Ishikawa (cell line): ENCODE measurements at regions not wholly inside any gene's neighbourhood (a gene's known extent, or its start where the extent isn't known, plus 50 kb on each side); places are given as distances from the start of the nearest gene placed in this dataset.

Source experiments
- CEBPB ChIP-seq: IDR thresholded peaks from 2 replicates; pipeline ENCODE4 v1.6.1; 2012
- CREB1 ChIP-seq: IDR thresholded peaks from 2 replicates; pipeline ENCODE4 v1.6.1; 2012; ENCODE audit warnings: low read depth
- EGR1 ChIP-seq: IDR thresholded peaks from 2 replicates; pipeline ENCODE4 v1.6.1; 2012
- EP300 ChIP-seq: IDR thresholded peaks from 2 replicates; pipeline ENCODE4 v1.6.1; 2012; ENCODE audit warnings: borderline replicate concordance
- FOXM1 ChIP-seq: IDR thresholded peaks from 2 replicates; pipeline ENCODE4 v1.6.1; 2012; ENCODE audit warnings: low read depth, borderline replicate concordance
- NFIC ChIP-seq: IDR thresholded peaks from 2 replicates; pipeline ENCODE4 v1.6.1; 2012
- RAD21 ChIP-seq: IDR thresholded peaks from 2 replicates; pipeline ENCODE4 v1.6.1; 2012; ENCODE audit warnings: low read depth
- TAF1 ChIP-seq: IDR thresholded peaks from 2 replicates; pipeline ENCODE4 v1.6.1; 2012; ENCODE audit warnings: low read depth, mild to moderate bottlenecking
- TCF12 ChIP-seq: IDR thresholded peaks from 2 replicates; pipeline ENCODE4 v1.6.1; 2012; ENCODE audit warnings: low read depth
- TEAD4 ChIP-seq: IDR thresholded peaks from 2 replicates; pipeline ENCODE4 v1.6.1; 2012
- YY1 ChIP-seq: IDR thresholded peaks from 2 replicates; pipeline ENCODE4 v1.6.1; 2012; ENCODE audit warnings: low read depth
- ZBTB7A ChIP-seq: IDR thresholded peaks from 2 replicates; pipeline ENCODE4 v1.6.1; 2012; ENCODE audit warnings: low read depth
- TF ChIP-seq, protein P1 (sequence below): IDR thresholded peaks from 2 replicates; pipeline ENCODE4 v1.6.1; 2012; ENCODE audit warnings: low read depth, mild to moderate bottlenecking
- TF ChIP-seq, protein P2 (sequence below): IDR thresholded peaks from 2 replicates; pipeline ENCODE4 v1.6.1; 2012
- TF ChIP-seq, protein P3 (sequence below): IDR thresholded peaks from 2 replicates; pipeline ENCODE4 v1.6.1; 2012

DNA sequence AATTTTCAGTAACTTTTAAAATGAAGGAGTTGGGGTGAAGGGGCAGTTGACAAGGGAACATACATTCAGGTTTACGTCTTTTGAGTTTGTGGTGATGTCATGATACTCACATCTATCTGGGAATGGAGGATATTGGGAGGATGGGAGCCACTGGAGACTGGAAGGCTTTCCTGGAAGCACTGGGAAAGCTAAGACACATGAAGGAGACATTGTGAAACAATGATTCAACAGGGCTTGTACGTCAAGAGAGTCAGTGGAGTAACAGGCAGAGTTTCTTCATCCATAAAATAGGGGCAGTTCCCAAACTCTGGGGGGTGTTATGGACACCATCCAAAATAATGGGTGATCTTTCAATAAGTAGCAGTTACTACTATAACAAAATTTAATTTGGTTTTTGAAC is 572.8 kb downstream of the CCDC171 start:
- TF ChIP-seq NFIC (no peak), TEAD4 (no peak), RAD21 (no peak), CEBPB (no peak), YY1 (no peak), TAF1 (no peak), EGR1 (no peak), ZBTB7A (no peak), TCF12 (no peak), FOXM1 (no peak), CREB1 (no peak), EP300 (no peak)
- TF ChIP-seq, protein P1, sequence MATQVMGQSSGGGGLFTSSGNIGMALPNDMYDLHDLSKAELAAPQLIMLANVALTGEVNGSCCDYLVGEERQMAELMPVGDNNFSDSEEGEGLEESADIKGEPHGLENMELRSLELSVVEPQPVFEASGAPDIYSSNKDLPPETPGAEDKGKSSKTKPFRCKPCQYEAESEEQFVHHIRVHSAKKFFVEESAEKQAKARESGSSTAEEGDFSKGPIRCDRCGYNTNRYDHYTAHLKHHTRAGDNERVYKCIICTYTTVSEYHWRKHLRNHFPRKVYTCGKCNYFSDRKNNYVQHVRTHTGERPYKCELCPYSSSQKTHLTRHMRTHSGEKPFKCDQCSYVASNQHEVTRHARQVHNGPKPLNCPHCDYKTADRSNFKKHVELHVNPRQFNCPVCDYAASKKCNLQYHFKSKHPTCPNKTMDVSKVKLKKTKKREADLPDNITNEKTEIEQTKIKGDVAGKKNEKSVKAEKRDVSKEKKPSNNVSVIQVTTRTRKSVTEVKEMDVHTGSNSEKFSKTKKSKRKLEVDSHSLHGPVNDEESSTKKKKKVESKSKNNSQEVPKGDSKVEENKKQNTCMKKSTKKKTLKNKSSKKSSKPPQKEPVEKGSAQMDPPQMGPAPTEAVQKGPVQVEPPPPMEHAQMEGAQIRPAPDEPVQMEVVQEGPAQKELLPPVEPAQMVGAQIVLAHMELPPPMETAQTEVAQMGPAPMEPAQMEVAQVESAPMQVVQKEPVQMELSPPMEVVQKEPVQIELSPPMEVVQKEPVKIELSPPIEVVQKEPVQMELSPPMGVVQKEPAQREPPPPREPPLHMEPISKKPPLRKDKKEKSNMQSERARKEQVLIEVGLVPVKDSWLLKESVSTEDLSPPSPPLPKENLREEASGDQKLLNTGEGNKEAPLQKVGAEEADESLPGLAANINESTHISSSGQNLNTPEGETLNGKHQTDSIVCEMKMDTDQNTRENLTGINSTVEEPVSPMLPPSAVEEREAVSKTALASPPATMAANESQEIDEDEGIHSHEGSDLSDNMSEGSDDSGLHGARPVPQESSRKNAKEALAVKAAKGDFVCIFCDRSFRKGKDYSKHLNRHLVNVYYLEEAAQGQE = no peak
- TF ChIP-seq, protein P2, sequence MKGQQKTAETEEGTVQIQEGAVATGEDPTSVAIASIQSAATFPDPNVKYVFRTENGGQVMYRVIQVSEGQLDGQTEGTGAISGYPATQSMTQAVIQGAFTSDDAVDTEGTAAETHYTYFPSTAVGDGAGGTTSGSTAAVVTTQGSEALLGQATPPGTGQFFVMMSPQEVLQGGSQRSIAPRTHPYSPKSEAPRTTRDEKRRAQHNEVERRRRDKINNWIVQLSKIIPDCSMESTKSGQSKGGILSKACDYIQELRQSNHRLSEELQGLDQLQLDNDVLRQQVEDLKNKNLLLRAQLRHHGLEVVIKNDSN = no peak
- TF ChIP-seq, protein P3, sequence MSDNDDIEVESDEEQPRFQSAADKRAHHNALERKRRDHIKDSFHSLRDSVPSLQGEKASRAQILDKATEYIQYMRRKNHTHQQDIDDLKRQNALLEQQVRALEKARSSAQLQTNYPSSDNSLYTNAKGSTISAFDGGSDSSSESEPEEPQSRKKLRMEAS = no peak

DNA sequence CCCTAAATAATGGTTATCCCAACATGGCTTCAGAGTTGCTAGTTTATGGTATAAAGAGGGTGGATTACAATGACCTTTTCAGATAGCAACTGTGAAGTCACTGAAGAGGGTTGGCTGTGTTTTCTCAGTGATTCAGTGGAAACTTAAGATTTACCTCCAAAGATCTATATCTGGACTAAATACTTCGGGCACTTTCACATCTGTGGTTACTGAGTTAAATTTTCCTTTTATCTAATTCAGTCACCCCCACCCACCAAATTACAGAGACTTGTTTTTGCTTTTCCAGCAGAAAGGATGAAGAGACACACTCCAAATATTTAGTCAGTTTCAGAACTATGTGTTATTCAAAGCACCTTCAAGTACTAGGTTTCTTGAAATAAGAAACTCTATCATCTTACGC is 573.2 kb downstream of the CCDC171 start:
- TF ChIP-seq CEBPB = no peak
- no peak for TF ChIP-seq TEAD4
- TF ChIP-seq, protein P3 = no peak
- no peak for TF ChIP-seq TAF1
- no peak for TF ChIP-seq NFIC
- TF ChIP-seq EGR1 = no peak
- TF ChIP-seq, protein P2 = no peak
- TF ChIP-seq ZBTB7A = no peak
- no peak for TF ChIP-seq FOXM1

DNA sequence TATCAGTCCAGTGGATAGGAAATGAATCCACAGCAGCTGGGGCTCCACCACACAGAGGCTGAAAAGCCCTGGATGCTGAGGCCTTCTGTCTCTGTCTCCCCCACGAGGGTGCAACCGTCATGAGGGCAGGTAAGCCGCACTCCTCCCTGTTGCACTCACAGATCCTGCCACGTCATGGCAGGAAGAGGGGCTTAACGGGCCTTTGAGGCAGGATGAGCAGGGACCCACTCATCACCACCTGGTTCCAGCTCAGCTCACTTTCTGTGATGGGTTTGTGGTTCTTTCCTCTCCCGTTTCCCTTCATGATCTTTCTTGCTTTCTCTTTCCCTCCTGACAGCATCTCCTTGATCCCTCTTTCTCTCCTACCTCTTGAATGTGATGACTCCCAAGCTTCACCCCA is 575.2 kb downstream of the CCDC171 start:
- TF ChIP-seq TCF12 (no peak), ZBTB7A (no peak), CREB1 (no peak), YY1 (no peak), TAF1 (no peak), RAD21 (no peak), EGR1 (no peak), TEAD4 (no peak), NFIC (no peak), EP300 (no peak), FOXM1 (no peak), CEBPB (no peak)
- TF ChIP-seq, protein P2 = no peak
- TF ChIP-seq, protein P3 = no peak
- TF ChIP-seq, protein P1 = no peak

DNA sequence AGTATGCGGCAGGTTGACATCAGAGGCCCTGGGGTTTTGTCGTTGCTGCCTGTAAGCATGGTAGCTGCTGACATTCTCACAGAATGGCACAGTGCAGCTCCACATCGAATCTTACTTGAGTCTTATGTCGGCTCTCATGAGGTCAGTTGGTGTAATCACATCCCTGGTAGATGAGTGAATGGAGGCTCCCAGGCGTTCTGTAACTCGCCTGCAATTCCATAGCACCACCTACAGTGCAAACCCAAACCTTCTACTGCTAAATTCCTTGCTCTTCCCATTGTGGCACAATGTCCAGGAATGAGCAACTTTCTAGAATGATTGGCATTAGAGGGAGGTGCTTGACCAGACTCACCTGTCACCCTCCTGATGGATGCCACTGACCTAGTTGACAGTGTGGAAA is 578.4 kb downstream of the CCDC171 start:
- TF ChIP-seq NFIC (no peak), TEAD4 (no peak), ZBTB7A (no peak), TCF12 (no peak), YY1 (no peak), FOXM1 (no peak), RAD21 (peak; percentile 70), EP300 (no peak)

DNA sequence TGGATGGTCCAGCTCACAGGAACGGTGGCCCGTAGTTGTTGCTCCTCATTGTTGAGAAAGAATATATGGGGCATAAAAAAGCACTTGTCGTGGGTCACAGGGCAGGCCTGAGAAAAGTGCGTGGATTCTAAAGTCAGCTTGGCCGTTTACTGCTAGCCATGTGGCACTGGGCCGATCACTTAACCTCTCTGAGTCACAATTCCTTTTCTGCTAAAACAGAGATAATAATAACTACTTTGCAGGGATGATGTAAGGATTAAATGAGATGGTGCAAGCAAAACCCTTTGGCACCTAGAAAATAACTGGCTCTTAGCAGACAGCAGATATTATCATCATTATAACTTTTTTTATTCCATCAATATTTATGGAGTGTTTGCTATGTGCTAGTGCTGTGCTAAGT is 579.7 kb downstream of the CCDC171 start:
- TF ChIP-seq, protein P3 = no peak
- TF ChIP-seq ZBTB7A = no peak
- TF ChIP-seq EP300 = no peak
- TF ChIP-seq TAF1 = no peak
